Stomach (tissue), 4 donors: ENCODE measurements at regions not wholly inside any gene's neighbourhood (a gene's known extent, or its start where the extent isn't known, plus 50 kb on each side); places are given as distances from the start of the nearest gene placed in this dataset.

Experiments
- CTCF ChIP-seq, 7 experiments: fragments of 450-650 bp in 4 of 7; fragments of 200-600 bp in 3 of 7; sonication (generic) in 3 of 7; IDR thresholded peaks; one replicate each; pipeline ENCODE4 v1.5.1; 2016 to 2019; ENCODE audit warnings: antibody characterized with exemption in 7 of 7, control low read depth in 2 of 7, mild to moderate bottlenecking in 1 of 7
- EP300 ChIP-seq: sonication (generic); formaldehyde crosslinking; IDR thresholded peaks from one replicate; pipeline ENCODE4 v1.6.1; 2017; ENCODE audit warnings: antibody characterized with exemption
- POLR2AphosphoS5 ChIP-seq, 3 donors: sonication (generic); formaldehyde crosslinking; IDR thresholded peaks; one replicate each; pipeline ENCODE4 v1.6.1; 2016; ENCODE audit warnings: antibody characterized with exemption in 3 of 3

GRCh38 chr2:238566001-238566645, 139.4 kb downstream of the ASB1 start:
- TF ChIP-seq EP300 (no peak), POLR2AphosphoS5 (IDR thresholded peaks at IDR 0.05) (no peak), CTCF (IDR thresholded peaks at IDR 0.05) (no peak)
